Body of pancreas (tissue), 4 donors: ENCODE measurements at regions not wholly inside any gene's neighbourhood (a gene's known extent, or its start where the extent isn't known, plus 50 kb on each side); places are given as distances from the start of the nearest gene placed in this dataset.

ENCODE experiments used
- ATAC-seq: fragments of 150-250 bp; one replicate; pipeline ENCODE4 v1.9.1; 2016
- DNase-seq, 4 donors: peaks; one replicate each; pipeline ENCODE4 v3.0.0-alpha.2; 2019
- H3K27ac ChIP-seq, 4 donors: fragments of 200-600 bp; sonication (generic); 1 replicate in 3 of 4; 2 replicates in 1 of 4; pipeline versions ENCODE4 v1.5.1 to v1.6.1; 2016 to 2019; ENCODE audit warnings: mild to moderate bottlenecking in 1 of 4, mixed read lengths in 1 of 4, moderate library complexity in 1 of 4
- H3K27me3 ChIP-seq, 2 donors: fragments of 200-600 bp; sonication (generic); one replicate each; pipeline ENCODE4 v1.6.0; 2016; ENCODE audit warnings: mild to moderate bottlenecking in 1 of 2
- H3K36me3 ChIP-seq, 2 donors: fragments of 200-600 bp; sonication (generic); replicated peaks in 1 of 2; 2 replicates each; pipeline ENCODE4 v1.5.1; 2016; ENCODE audit warnings: low read depth in 2 of 2; ENCODE audit not compliant: insufficient read depth in 1 of 2
- H3K4me1 ChIP-seq: fragments of 200-600 bp; sonication (generic); one replicate; pipeline ENCODE4 v1.6.0; 2016
- H3K4me3 ChIP-seq, 2 donors: fragments of 200-600 bp; sonication (generic); 1 replicate in 1 of 2; 2 replicates in 1 of 2; pipeline ENCODE4 v1.5.1; 2016 to 2019
- H3K9me3 ChIP-seq, 3 donors: fragments of 200-600 bp; sonication (generic); 1 replicate in 2 of 3; 2 replicates in 1 of 3; pipeline ENCODE4 v1.5.1; 2016
- CTCF ChIP-seq, 7 experiments: fragments of 450-650 bp in 4 of 7; fragments of 200-600 bp in 3 of 7; sonication (generic) in 3 of 7; IDR thresholded peaks; one replicate each; pipeline ENCODE4 v1.5.1; 2016 to 2019; ENCODE audit warnings: antibody characterized with exemption in 7 of 7
- POLR2A ChIP-seq, 3 donors: fragments of 450-650 bp; IDR thresholded peaks; one replicate each; pipeline ENCODE4 v1.6.1; 2016; ENCODE audit warnings: antibody characterized with exemption in 3 of 3, mild to moderate bottlenecking in 2 of 3
- WGBS, 2 donors: methylation state at CpG; one replicate each; pipeline ENCODE4 v1.1.5; 2017; 5-methylcytosine and 5-hydroxymethylcytosine counted together
- intact Hi-C: fragments of 100-400 bp; cut with DNase I; formaldehyde crosslinking; loops from one replicate; pipeline ENCODE4 v1.15.1; 2023

DNA sequence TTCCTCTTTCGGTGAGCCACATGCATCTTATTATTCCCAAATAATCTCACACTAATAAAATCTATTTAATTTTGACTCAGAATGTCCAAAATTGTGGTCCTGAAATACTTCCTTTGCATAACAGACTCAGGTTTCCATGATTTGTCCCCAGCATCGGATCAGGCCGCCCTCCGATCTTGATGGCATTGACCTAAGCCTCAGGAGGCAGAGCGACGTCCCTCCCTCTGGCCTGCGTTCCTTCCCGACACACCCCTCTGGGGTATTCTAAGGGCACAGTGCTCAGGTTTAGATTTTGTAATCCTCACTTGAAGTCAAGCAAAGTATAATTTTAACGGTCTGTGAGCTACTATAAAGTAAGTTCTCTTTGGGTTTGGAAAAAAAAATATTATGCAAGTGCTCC lies 857.7 kb downstream of the GALR1 start:
- Histone ChIP-seq H3K4me1 (no peaks in the 10 kb centered on the region), H3K36me3 (no peaks in the 10 kb centered on the region), H3K27me3 (no peaks in the 10 kb centered on the region), H3K9me3 (no peaks in the 10 kb centered on the region), H3K27ac (no peak overlapping the region), H3K4me3 (no peak overlapping the region)
- TF ChIP-seq POLR2A (IDR thresholded peaks at IDR 0.05) (no peak), CTCF (IDR thresholded peaks at IDR 0.05) (no peak)
- intact Hi-C loops = no loop called here
- ATAC-seq (no peak), DNase-seq (no peak)
- 79 to 82% methylated on average over 9 of the region's 9 CpGs for WGBS, 2 donors

GRCh38 chr18:78108554-78108953 lies 858.9 kb downstream of the GALR1 start:
- no peak for DNase-seq
- TF ChIP-seq POLR2A (IDR thresholded peaks at IDR 0.05) (no peak), CTCF (IDR thresholded peaks at IDR 0.05) (no peak)
- Histone ChIP-seq H3K9me3 (no peaks in the 10 kb centered on the region), H3K4me1 (no peaks in the 10 kb centered on the region), H3K27me3 (no peaks in the 10 kb centered on the region), H3K4me3 (no peak overlapping the region), H3K27ac (no peak overlapping the region), H3K36me3 (no peaks in the 10 kb centered on the region)
- no peak for ATAC-seq
- WGBS, 2 donors = 24 to 36% methylated on average over 5 of the region's 5 CpGs
- intact Hi-C loops = no loop called here

- TF ChIP-seq POLR2A (IDR thresholded peaks at IDR 0.05) = no peak
- no peak for TF ChIP-seq CTCF (IDR thresholded peaks at IDR 0.05)
- Histone ChIP-seq H3K27ac (no peak overlapping the region), H3K4me3 (no peak overlapping the region), H3K27me3 (no peaks in the 10 kb centered on the region), H3K36me3 (no peaks in the 10 kb centered on the region), H3K4me1 (no peaks in the 10 kb centered on the region), H3K9me3 (no peaks in the 10 kb centered on the region)
- ATAC-seq (no peak), DNase-seq (no peak)
- intact Hi-C loops = no loop called here
- 73 to 80% methylated on average over 22 of the region's 22 CpGs for WGBS, 2 donors
Measured at GRCh38 chr18:78113136-78113939, 863.7 kb downstream of the GALR1 start.

DNA sequence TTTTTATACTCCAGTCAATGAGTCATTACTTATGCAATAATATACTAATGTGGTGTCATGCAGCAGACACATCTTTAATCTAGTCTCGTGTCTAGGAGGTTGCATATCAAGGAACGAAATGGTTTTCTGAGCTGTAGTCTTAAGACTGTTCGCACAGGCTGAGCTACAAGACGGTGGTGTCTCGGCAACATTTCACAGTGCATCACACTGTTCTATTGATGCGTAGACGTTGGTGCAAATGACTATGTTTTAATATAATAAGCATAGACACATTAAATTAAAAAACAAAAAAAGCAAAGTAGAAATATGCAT lies 864.2 kb downstream of the GALR1 start:
- 75% methylated on average over 7 of the region's 7 CpGs for WGBS, 2 donors
- TF ChIP-seq POLR2A (IDR thresholded peaks at IDR 0.05) = no peak
- TF ChIP-seq CTCF (IDR thresholded peaks at IDR 0.05) = no peak
- Histone ChIP-seq H3K27me3 (no peaks in the 10 kb centered on the region), H3K4me1 (no peaks in the 10 kb centered on the region), H3K36me3 (no peaks in the 10 kb centered on the region), H3K4me3 (no peak overlapping the region), H3K9me3 (no peaks in the 10 kb centered on the region), H3K27ac (no peak overlapping the region)
- ATAC-seq (no peak), DNase-seq (no peak)
- intact Hi-C loops = no loop called here

- Histone ChIP-seq H3K36me3 (no peaks in the 10 kb centered on the region), H3K4me1 (no peaks in the 10 kb centered on the region), H3K27me3 (no peaks in the 10 kb centered on the region), H3K4me3 (no peak overlapping the region), H3K27ac (no peak overlapping the region), H3K9me3 (no peaks in the 10 kb centered on the region)
- intact Hi-C loops = no loop called here
- no peak for DNase-seq
- TF ChIP-seq POLR2A (IDR thresholded peaks at IDR 0.05) = no peak
- TF ChIP-seq CTCF (IDR thresholded peaks at IDR 0.05) = no peak
- 29 to 48% methylated on average over 1 of the region's 1 CpG for WGBS, 2 donors
- ATAC-seq = no peak
Measured at GRCh38 chr18:78115896-78116561, 863.6 kb upstream of the SALL3 start.
